Pancreas (tissue), 10 donors: ENCODE measurements at regions not wholly inside any gene's neighbourhood (a gene's known extent, or its start where the extent isn't known, plus 50 kb on each side); places are given as distances from the start of the nearest gene placed in this dataset.

Experiments used
- ATAC-seq, 4 donors: fragments of 200-7000 bp; cut with Tn5 transposase; one replicate each; pipeline versions ENCODE4 v1.8.0 to v1.9.1; 2020; ENCODE audit warnings: mild to moderate bottlenecking in 4 of 4, moderate library complexity in 4 of 4
- DNase-seq, 6 donors: peaks; one replicate each; pipeline ENCODE4 v3.0.0-alpha.2; 2020
- FAIRE-seq: peaks from 2 replicates; lab custom pipeline; 2012; peaks lifted over from hg19 to GRCh38; lab: Jason Lieb, UNC
- H3K27ac ChIP-seq, 4 donors: fragments of 200-600 bp; sonication (generic); 1 replicate in 3 of 4; 2 replicates in 1 of 4; pipeline versions ENCODE4 v1.5.0 to v1.8.0; 2020
- H3K27me3 ChIP-seq, 4 donors: fragments of 200-600 bp; one replicate each; pipeline ENCODE4 v1.8.0; 2021
- H3K36me3 ChIP-seq, 3 donors: fragments of 200-600 bp; sonication (generic) in 1 of 3; one replicate each; pipeline versions ENCODE4 v1.5.0 to v1.8.0; 2020 to 2021
- H3K4me1 ChIP-seq, 3 donors: fragments of 200-600 bp; one replicate each; pipeline ENCODE4 v1.8.0; 2021
- H3K4me3 ChIP-seq, 4 donors: fragments of 200-600 bp; sonication (generic) in 2 of 4; one replicate each; pipeline versions ENCODE4 v1.5.0 to v1.8.0; 2020 to 2021
- H3K9me3 ChIP-seq, 4 donors: fragments of 200-600 bp; one replicate each; pipeline ENCODE4 v1.8.0; 2021
- WGBS, 2 donors: extraction: QIAGEN DNeasy Blood & Tissue Kit; methylation state at CpG; one replicate each; pipeline ENCODE4 v1.1.7; 2013; 5-methylcytosine and 5-hydroxymethylcytosine counted together
- intact Hi-C, 3 donors: fragments of 100-400 bp; cut with DNase I; formaldehyde crosslinking; loops; one replicate each; pipeline versions ENCODE4 v1.11.1 to v1.14.2; 2022
- TF ChIP-seq, protein P1 (sequence below), 4 donors: fragments of 200-600 bp; sonication (generic) in 3 of 4; IDR thresholded peaks; one replicate each; pipeline versions ENCODE4 v1.5.0 to v1.8.0; 2021; ENCODE audit warnings: antibody characterized with exemption in 4 of 4
- donor health status: healthy with polysubstance abuse.
- donor health status: DM: no; HTN: no; CAD: no; lungs with moderate emphysema.
- donor health status: DM: no; HTN: no; CAD: no.
- donor health status: control.
- donor health status: control.
- donor health status: Bipolar disorder and iron deficiency.
- donor health status: DM: yes; HTN: yes; CAD: no.
- donor health status: DM: no; HTN: no; CAD: no.
- donor health status: DM: no; HTN: no; CAD: no.
- donor health status: DM: yes; HTN: yes; CAD: no.

DNA sequence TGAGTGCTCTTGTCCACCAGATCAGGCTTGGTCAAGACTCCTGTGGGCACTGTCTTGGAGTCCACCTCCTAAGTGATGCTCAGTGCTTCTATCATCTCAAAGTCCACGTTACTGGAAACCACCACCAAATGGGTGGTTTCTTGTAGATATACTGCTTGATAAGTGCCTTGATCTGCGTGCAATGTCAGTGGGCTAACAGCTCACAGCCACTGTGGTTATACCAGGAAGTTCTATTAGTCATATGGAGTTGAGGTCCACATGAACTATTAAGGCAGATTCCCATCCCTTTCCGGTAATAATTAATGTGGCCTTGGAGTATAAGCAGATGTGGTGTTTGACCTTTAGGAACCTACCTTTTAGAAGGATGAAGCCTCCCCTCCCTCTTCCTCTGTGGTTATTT lies 161.9 kb downstream of the ZNF518B start:
- Histone ChIP-seq H3K27ac (no peak overlapping the region), H3K27me3 (no peaks in the 10 kb centered on the region), H3K4me1 (no peaks in the 10 kb centered on the region), H3K4me3 (no peak overlapping the region), H3K9me3 (no peaks in the 10 kb centered on the region), H3K36me3 (no peaks in the 10 kb centered on the region)
- intact Hi-C loops, result no loop called here
- TF ChIP-seq, protein P1, sequence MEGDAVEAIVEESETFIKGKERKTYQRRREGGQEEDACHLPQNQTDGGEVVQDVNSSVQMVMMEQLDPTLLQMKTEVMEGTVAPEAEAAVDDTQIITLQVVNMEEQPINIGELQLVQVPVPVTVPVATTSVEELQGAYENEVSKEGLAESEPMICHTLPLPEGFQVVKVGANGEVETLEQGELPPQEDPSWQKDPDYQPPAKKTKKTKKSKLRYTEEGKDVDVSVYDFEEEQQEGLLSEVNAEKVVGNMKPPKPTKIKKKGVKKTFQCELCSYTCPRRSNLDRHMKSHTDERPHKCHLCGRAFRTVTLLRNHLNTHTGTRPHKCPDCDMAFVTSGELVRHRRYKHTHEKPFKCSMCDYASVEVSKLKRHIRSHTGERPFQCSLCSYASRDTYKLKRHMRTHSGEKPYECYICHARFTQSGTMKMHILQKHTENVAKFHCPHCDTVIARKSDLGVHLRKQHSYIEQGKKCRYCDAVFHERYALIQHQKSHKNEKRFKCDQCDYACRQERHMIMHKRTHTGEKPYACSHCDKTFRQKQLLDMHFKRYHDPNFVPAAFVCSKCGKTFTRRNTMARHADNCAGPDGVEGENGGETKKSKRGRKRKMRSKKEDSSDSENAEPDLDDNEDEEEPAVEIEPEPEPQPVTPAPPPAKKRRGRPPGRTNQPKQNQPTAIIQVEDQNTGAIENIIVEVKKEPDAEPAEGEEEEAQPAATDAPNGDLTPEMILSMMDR (IDR thresholded peaks at IDR 0.05), result no peak
- WGBS, 2 donors, result 61 to 81% methylated on average over 3 of the region's 3 CpGs
- no peak for ATAC-seq
- no peak for FAIRE-seq
- no peak for DNase-seq

DNA sequence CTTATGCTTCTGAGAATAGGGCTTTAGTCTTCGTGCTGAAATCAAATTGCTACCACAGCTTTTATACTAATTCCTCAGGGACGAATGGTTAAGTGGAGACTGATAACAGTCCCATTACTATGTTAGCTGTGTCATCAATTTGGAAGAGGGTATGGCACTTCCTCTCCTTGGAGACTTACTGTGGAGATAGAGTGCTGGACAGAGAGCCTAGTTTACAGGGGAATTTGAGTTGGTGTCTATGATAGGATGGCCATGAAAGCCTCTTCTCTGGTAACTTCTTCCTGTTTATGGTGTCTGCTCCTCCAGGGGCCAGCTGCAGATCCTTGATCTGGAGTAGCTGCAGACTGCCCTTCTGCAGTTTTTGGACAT lies 167.7 kb downstream of the ZNF518B start:
- Histone ChIP-seq H3K4me3 (no peak overlapping the region), H3K36me3 (no peaks in the 10 kb centered on the region), H3K4me1 (no peaks in the 10 kb centered on the region), H3K27ac (no peak overlapping the region), H3K27me3 (no peaks in the 10 kb centered on the region), H3K9me3 (no peaks in the 10 kb centered on the region)
- TF ChIP-seq, protein P1 (IDR thresholded peaks at IDR 0.05), result no peak
- intact Hi-C loops, result no loop called here
- FAIRE-seq, result no peak
- ATAC-seq, result no peak
- no peak for DNase-seq
- 35 to 39% methylated on average over 2 of the region's 2 CpGs for WGBS, 2 donors

DNA sequence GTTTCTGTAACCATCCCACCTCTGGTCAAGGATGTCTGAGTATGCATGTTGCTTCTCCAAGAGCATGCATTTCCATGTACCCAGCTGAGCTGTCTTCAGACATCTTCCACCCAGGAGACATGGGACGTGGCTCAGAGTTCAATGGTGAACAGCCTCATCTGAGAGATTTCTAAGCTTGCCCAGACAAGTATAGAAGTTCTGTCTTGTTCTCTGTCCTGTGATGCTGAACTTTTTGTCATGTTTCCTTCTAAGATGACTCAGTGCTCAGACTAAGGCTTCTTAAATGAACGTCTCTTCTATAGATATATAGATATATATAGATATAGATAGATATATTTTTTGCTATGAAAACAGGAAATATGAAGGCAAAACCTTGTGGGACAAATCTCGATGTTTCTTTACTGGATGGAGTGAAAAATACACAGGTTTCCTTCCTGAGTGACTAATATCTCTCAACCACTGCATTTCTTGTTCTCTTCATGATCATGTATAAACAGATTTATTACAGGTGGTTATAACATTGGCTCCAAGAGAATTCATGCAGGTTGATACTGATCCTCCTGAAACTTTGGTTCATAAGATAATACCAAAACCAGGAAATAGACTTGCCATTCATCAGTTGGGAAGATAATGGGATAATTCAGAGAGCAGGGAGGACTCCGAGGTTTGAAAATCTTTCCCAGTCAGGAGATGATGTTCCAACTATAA lies 168.2 kb downstream of the ZNF518B start:
- DNase-seq (no peak), FAIRE-seq (no peak), ATAC-seq (no peak)
- H3K27me3 ChIP-seq, result no peaks in the 10 kb centered on the region
- H3K4me1 ChIP-seq, result no peaks in the 10 kb centered on the region
- no peaks in the 10 kb centered on the region for H3K9me3 ChIP-seq
- H3K27ac ChIP-seq, result no peak overlapping the region
- 36 to 50% methylated on average over 4 of the region's 4 CpGs for WGBS, 2 donors
- H3K36me3 ChIP-seq, result no peaks in the 10 kb centered on the region
- TF ChIP-seq, protein P1 (IDR thresholded peaks at IDR 0.05), result no peak
- no peak overlapping the region for H3K4me3 ChIP-seq
- intact Hi-C loops, result no loop called here

DNA sequence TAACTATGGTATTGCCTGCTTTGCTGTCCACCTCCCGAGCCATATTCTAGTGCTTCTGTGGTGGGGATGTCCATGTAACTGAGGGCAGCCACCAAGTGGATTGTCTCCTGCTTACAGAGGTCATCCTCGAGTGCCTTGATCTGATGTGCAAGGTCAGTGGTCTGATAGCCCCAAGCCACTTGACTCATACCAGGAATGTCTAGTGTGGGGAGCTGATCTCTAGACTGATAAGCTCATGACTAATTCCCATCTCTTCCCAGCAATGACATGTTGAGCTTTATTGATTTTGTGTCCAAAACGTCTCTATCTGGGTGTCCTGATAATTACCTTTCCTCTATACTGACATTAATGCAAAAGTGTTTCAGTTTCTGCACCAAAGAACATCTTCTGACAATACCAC lies 168.4 kb upstream of the WDR1 start:
- ATAC-seq, result no peak
- no peaks in the 10 kb centered on the region for H3K4me1 ChIP-seq
- H3K36me3 ChIP-seq, result no peaks in the 10 kb centered on the region
- no peak overlapping the region for H3K27ac ChIP-seq
- no peak for DNase-seq
- no peaks in the 10 kb centered on the region for H3K27me3 ChIP-seq
- TF ChIP-seq, protein P1 (IDR thresholded peaks at IDR 0.05), result no peak
- 19 to 25% methylated on average over 3 of the region's 3 CpGs for WGBS, 2 donors
- intact Hi-C loops, result no loop called here
- no peak for FAIRE-seq
- H3K4me3 ChIP-seq, result no peak overlapping the region
- H3K9me3 ChIP-seq, result no peaks in the 10 kb centered on the region

DNA sequence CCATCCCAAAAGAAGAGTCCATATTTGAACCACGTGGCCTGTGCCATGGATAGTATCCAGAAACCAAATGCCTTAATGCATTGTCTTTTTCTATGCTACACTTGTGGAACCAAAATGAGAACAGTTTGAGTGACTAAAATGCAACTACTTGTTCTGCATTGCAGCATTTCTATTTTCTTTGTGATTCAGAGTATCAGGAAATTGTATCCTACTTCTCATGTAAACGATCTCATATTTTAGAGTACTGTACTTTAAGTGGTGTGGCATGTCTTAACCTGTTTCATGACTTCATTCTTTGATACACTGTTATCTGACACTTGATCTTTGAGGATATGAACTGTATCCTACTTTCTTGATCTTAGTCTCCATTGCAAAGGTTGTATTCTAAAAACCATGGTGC lies 167.2 kb upstream of the WDR1 start:
- Histone ChIP-seq H3K27me3 (no peaks in the 10 kb centered on the region), H3K36me3 (no peaks in the 10 kb centered on the region), H3K4me1 (no peaks in the 10 kb centered on the region), H3K4me3 (no peak overlapping the region), H3K27ac (no peak overlapping the region), H3K9me3 (no peaks in the 10 kb centered on the region)
- no peak for ATAC-seq
- WGBS, 2 donors, result 47 to 58% methylated on average over 2 of the region's 2 CpGs
- intact Hi-C loops, result no loop called here
- DNase-seq, result no peak
- FAIRE-seq, result no peak
- TF ChIP-seq, protein P1 (IDR thresholded peaks at IDR 0.05), result no peak
